H1 (cell line): ENCODE measurements at regions not wholly inside any gene's neighbourhood (a gene's known extent, or its start where the extent isn't known, plus 50 kb on each side); places are given as distances from the start of the nearest gene placed in this dataset.

Source experiments
- CTCF ChIA-PET: fragments of 300-600 bp; sonication (Branson Sonifier 250); formaldehyde crosslinking; loops from one replicate; lab custom pipeline; 2021; ENCODE audit not compliant: partially characterized antibody; lab: Charles Lee
- POLR2A ChIA-PET: fragments of 300-600 bp; sonication (Branson Sonifier 250); formaldehyde crosslinking; loops from one replicate; lab custom pipeline; 2021; ENCODE audit warnings: inconsistent platforms; ENCODE audit not compliant: partially characterized antibody; lab: Charles Lee
- DNase-seq, 2 experiments: peaks; one replicate each; pipeline versions ENCODE4 v3.0.0 to v3.0.0-alpha.2; 2010 to 2022; ENCODE audit warnings: low spot score in 2 of 2, low read depth in 1 of 2, mixed read lengths in 1 of 2
- FAIRE-seq: peaks from 2 replicates; lab custom pipeline; 2011; peaks lifted over from hg19 to GRCh38; lab: Jason Lieb, UNC
- H2AFZ ChIP-seq: 2 replicates; pipeline ENCODE4 v1.8.1; 2012; ENCODE audit warnings: low read length, inconsistent platforms
- H2AK5ac ChIP-seq: 2 replicates; pipeline ENCODE4 v1.6.1; 2013; ENCODE audit warnings: low read depth, low read length
- H2BK120ac ChIP-seq: replicated peaks from 2 replicates; pipeline ENCODE3; 2013; ENCODE audit warnings: low read depth, low read length, inconsistent platforms
- H2BK12ac ChIP-seq: 2 replicates; pipeline ENCODE4 v1.6.1; 2013; ENCODE audit warnings: low read depth, low read length
- H2BK15ac ChIP-seq: 2 replicates; pipeline ENCODE4 v1.6.1; 2013; ENCODE audit warnings: low read length
- H2BK20ac ChIP-seq: 2 replicates; pipeline ENCODE4 v1.6.1; 2013; ENCODE audit warnings: low read length
- H2BK5ac ChIP-seq: 2 replicates; pipeline ENCODE4 v1.6.1; 2013; ENCODE audit warnings: low read depth, low read length
- H3K14ac ChIP-seq: 2 replicates; pipeline ENCODE4 v1.6.1; 2013; ENCODE audit warnings: inconsistent platforms; ENCODE audit not compliant: insufficient read length
- H3K18ac ChIP-seq: 2 replicates; pipeline ENCODE4 v1.6.1; 2013; ENCODE audit warnings: low read length; ENCODE audit errors: extremely low read depth
- H3K23ac ChIP-seq: 2 replicates; pipeline ENCODE4 v1.6.1; 2013; ENCODE audit warnings: inconsistent platforms; ENCODE audit not compliant: insufficient read length
- H3K23me2 ChIP-seq: 2 replicates; pipeline ENCODE4 v1.6.1; 2013; ENCODE audit warnings: low read depth, low read length
- H3K27ac ChIP-seq: 2 replicates; pipeline ENCODE4 v1.6.1; 2011; ENCODE audit warnings: low read depth, low read length, inconsistent platforms
- H3K27me3 ChIP-seq, 4 experiments: replicated peaks in 1 of 4; 1 replicate in 1 of 4; 2 replicates in 3 of 4; pipeline versions ENCODE4 v1.6.1 to v1.8.1; 2011 to 2013; ENCODE audit warnings: low read length in 3 of 4, mild to moderate bottlenecking in 3 of 4, inconsistent platforms in 2 of 4, mixed read lengths in 2 of 4, moderate library complexity in 1 of 4; ENCODE audit not compliant: control insufficient read depth in 3 of 4, insufficient read depth in 3 of 4; ENCODE audit errors: extremely low read depth in 1 of 4
- H3K36me3 ChIP-seq, 4 experiments: 2 replicates each; pipeline versions ENCODE4 v1.6.1 to v1.8.1; 2011 to 2013; ENCODE audit warnings: mild to moderate bottlenecking in 4 of 4, low read length in 3 of 4, moderate library complexity in 2 of 4, control low read depth in 1 of 4, inconsistent platforms in 1 of 4; ENCODE audit not compliant: insufficient read depth in 4 of 4, control insufficient read depth in 2 of 4
- H3K4ac ChIP-seq: replicated peaks from 2 replicates; pipeline ENCODE3; 2013; ENCODE audit warnings: low read length, low read depth, mixed read lengths, inconsistent platforms; ENCODE audit not compliant: insufficient read length
- H3K4me1 ChIP-seq, 4 experiments: replicated peaks in 1 of 4; 1 replicate in 1 of 4; 2 replicates in 3 of 4; pipeline versions ENCODE4 v1.6.1 to v1.8.1; 2011 to 2013; ENCODE audit warnings: low read length in 3 of 4, inconsistent platforms in 2 of 4, mixed read lengths in 1 of 4; ENCODE audit not compliant: insufficient read depth in 4 of 4, control insufficient read depth in 3 of 4
- H3K4me2 ChIP-seq, 2 experiments: 2 replicates each; pipeline versions ENCODE4 v1.6.1 to v1.8.1; 2011 to 2013; ENCODE audit warnings: low read depth in 2 of 2, low read length in 2 of 2, control low read depth in 1 of 2, inconsistent platforms in 1 of 2, mild to moderate bottlenecking in 1 of 2; ENCODE audit not compliant: insufficient read depth in 1 of 2
- H3K4me3 ChIP-seq, 4 experiments: fragments of 200-600, 300-600 bp in 1 of 4; sonication (generic), shearing (Covaris generic), sonication (Bioruptor Twin) in 1 of 4; 2 replicates each; pipeline versions ENCODE4 v1.5.1 to v1.8.1; 2011 to 2016; ENCODE audit warnings: low read length in 4 of 4, low read depth in 3 of 4, control low read depth in 2 of 4, inconsistent platforms in 2 of 4, mild to moderate bottlenecking in 2 of 4, mixed read lengths in 1 of 4, moderate library complexity in 1 of 4; ENCODE audit not compliant: insufficient read depth in 2 of 4; ENCODE audit errors: extremely low read depth in 1 of 4
- H3K56ac ChIP-seq: replicated peaks from 2 replicates; pipeline ENCODE3; 2013; ENCODE audit warnings: low read depth, mild to moderate bottlenecking, mixed read lengths, low read length, inconsistent platforms; ENCODE audit not compliant: insufficient read length
- H3K79me1 ChIP-seq: 2 replicates; pipeline ENCODE4 v1.6.1; 2013; ENCODE audit warnings: low read depth, low read length, control low read depth
- H3K79me2 ChIP-seq, 2 experiments: 2 replicates each; pipeline versions ENCODE4 v1.6.1 to v1.8.1; 2012 to 2013; ENCODE audit warnings: low read length in 2 of 2, mild to moderate bottlenecking in 2 of 2, inconsistent platforms in 1 of 2; ENCODE audit not compliant: insufficient read depth in 2 of 2, control insufficient read depth in 1 of 2
- H3K9ac ChIP-seq, 4 experiments: replicated peaks in 1 of 4; 1 replicate in 1 of 4; 2 replicates in 3 of 4; pipeline versions ENCODE4 v1.6.1 to v1.8.1; 2011 to 2013; ENCODE audit warnings: low read depth in 3 of 4, low read length in 3 of 4, control low read depth in 2 of 4, mild to moderate bottlenecking in 2 of 4, moderate library complexity in 2 of 4, inconsistent platforms in 1 of 4; ENCODE audit errors: extremely low read depth in 1 of 4
- H3K9me3 ChIP-seq, 2 experiments: 2 replicates each; pipeline versions ENCODE4 v1.6.1 to v1.8.1; 2012 to 2013; ENCODE audit warnings: mild to moderate bottlenecking in 2 of 2, moderate library complexity in 2 of 2, control low read depth in 1 of 2, inconsistent platforms in 1 of 2, low read depth in 1 of 2, low read length in 1 of 2, mixed read lengths in 1 of 2; ENCODE audit not compliant: insufficient read depth in 2 of 2
- H4K20me1 ChIP-seq, 2 experiments: replicated peaks in 1 of 2; 2 replicates each; pipeline versions ENCODE3 to v1.8.1; 2011 to 2013; ENCODE audit warnings: inconsistent platforms in 2 of 2, low read length in 2 of 2, mild to moderate bottlenecking in 1 of 2; ENCODE audit not compliant: insufficient read depth in 2 of 2, control insufficient read depth in 1 of 2
- H4K5ac ChIP-seq: 2 replicates; pipeline ENCODE4 v1.6.1; 2013; ENCODE audit warnings: low read length, low read depth, mixed read lengths, inconsistent platforms; ENCODE audit not compliant: insufficient read length
- H4K8ac ChIP-seq: 2 replicates; pipeline ENCODE4 v1.8.0; 2013; ENCODE audit warnings: mild to moderate bottlenecking, moderate library complexity, low read length, inconsistent platforms; ENCODE audit not compliant: insufficient read depth; ENCODE audit errors: extremely low read depth
- H4K91ac ChIP-seq: replicated peaks from 2 replicates; pipeline ENCODE3; 2013; ENCODE audit warnings: low read length, mixed read lengths, inconsistent platforms; ENCODE audit not compliant: insufficient read length
- CREB1 ChIP-seq: IDR thresholded peaks from 2 replicates; pipeline ENCODE4 v1.6.1; 2012; ENCODE audit warnings: inconsistent platforms
- EZH2 ChIP-seq: fragments of 200-600 bp; sonication (generic); IDR thresholded peaks from 2 replicates; pipeline ENCODE4 v1.7.1; 2012; ENCODE audit warnings: low read depth, mild to moderate bottlenecking, moderate library complexity, low read length, inconsistent platforms; ENCODE audit not compliant: severe bottlenecking
- HDAC6 ChIP-seq: IDR thresholded peaks from one replicate; pipeline ENCODE4 v1.7.1; 2012; ENCODE audit warnings: low read depth, mild to moderate bottlenecking, inconsistent platforms, low read length, moderate library complexity
- KDM4A ChIP-seq: IDR thresholded peaks from one replicate; pipeline ENCODE4 v1.7.1; 2012; ENCODE audit warnings: low read depth, mild to moderate bottlenecking, moderate library complexity, low read length, inconsistent platforms; ENCODE audit not compliant: severe bottlenecking
- NANOG ChIP-seq: IDR thresholded peaks from 2 replicates; pipeline ENCODE4 v1.6.1; 2011; ENCODE audit warnings: low read length, low read depth, mild to moderate bottlenecking, inconsistent platforms; ENCODE audit not compliant: insufficient read depth, poor library complexity, severe bottlenecking
- NRF1 ChIP-seq: IDR thresholded peaks from 2 replicates; pipeline ENCODE4 v1.6.1; 2011; ENCODE audit warnings: mild to moderate bottlenecking, low read depth, low read length, improper control_type of control experiment
- POLR2A ChIP-seq, 2 experiments: IDR thresholded peaks; 1 replicate in 1 of 2; 2 replicates in 1 of 2; pipeline ENCODE4 v1.6.1; 2011; ENCODE audit warnings: low read depth in 2 of 2, low read length in 2 of 2, mild to moderate bottlenecking in 2 of 2; ENCODE audit errors: control extremely low read depth in 1 of 2
- POLR2AphosphoS5 ChIP-seq: IDR thresholded peaks from 2 replicates; pipeline ENCODE4 v1.6.1; 2011; ENCODE audit warnings: low read depth, low read length
- RXRA ChIP-seq: IDR thresholded peaks from 2 replicates; pipeline ENCODE4 v1.6.1; 2011; ENCODE audit warnings: low read depth, mild to moderate bottlenecking, low read length, moderate library complexity; ENCODE audit not compliant: insufficient read depth
- SP2 ChIP-seq: IDR thresholded peaks from 2 replicates; pipeline ENCODE4 v1.6.1; 2012; ENCODE audit warnings: mild to moderate bottlenecking, low read length, inconsistent platforms
- SRF ChIP-seq: IDR thresholded peaks from 2 replicates; pipeline ENCODE4 v1.6.1; 2011; ENCODE audit warnings: mild to moderate bottlenecking, low read depth, low read length, moderate library complexity
- ZNF274 ChIP-seq: IDR thresholded peaks from 2 replicates; pipeline ENCODE4 v1.7.0; 2012; ENCODE audit warnings: low read length, borderline replicate concordance; ENCODE audit errors: extremely low read depth
- WGBS, 2 experiments: shearing (Covaris generic) in 1 of 2; methylation state at CpG; one replicate each; pipeline versions ENCODE4 v1.1.6 to v1.1.7; 2013 to 2015; ENCODE audit warnings: low lambda C conversion rate in 2 of 2, mixed read lengths in 2 of 2, inconsistent platforms in 1 of 2, low coverage in 1 of 2, missing lambda C conversion rate in 1 of 2; ENCODE audit not compliant: insufficient replicate concordance in 2 of 2, insufficient coverage in 1 of 2, insufficient read length in 1 of 2; ENCODE audit errors: extremely low coverage in 1 of 2, missing lambda C conversion rate in 1 of 2; 5-methylcytosine and 5-hydroxymethylcytosine counted together
- TF ChIP-seq, protein P1 (sequence below): IDR thresholded peaks from 2 replicates; pipeline ENCODE4 v1.6.1; 2012; ENCODE audit warnings: inconsistent platforms

- no peak for TF ChIP-seq NANOG
- TF ChIP-seq HDAC6: no peak
- no peak for TF ChIP-seq CREB1
- TF ChIP-seq EZH2: no peak
- TF ChIP-seq, protein P1, sequence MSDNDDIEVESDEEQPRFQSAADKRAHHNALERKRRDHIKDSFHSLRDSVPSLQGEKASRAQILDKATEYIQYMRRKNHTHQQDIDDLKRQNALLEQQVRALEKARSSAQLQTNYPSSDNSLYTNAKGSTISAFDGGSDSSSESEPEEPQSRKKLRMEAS: no peak
- TF ChIP-seq NRF1: no peak
- no peak for TF ChIP-seq KDM4A
- TF ChIP-seq RXRA: no peak
- no peak for TF ChIP-seq SP2
- no peak for TF ChIP-seq SRF
- TF ChIP-seq ZNF274: no peak
- no peak for TF ChIP-seq POLR2AphosphoS5
- TF ChIP-seq POLR2A (IDR thresholded peaks at IDR 0.05; ENCODE audit: control extremely low read depth in 1 of 2, low read depth in 2 of 2, low read length in 2 of 2): no peak
- TF ChIP-seq, all 59 proteins: peak for 0
- H2BK12ac ChIP-seq: no peak overlapping the region
- ChIA-PET CTCF (no interaction called here), POLR2A (no interaction called here)
- H2AK5ac ChIP-seq: no peak overlapping the region
- H3K56ac ChIP-seq: no peak overlapping the region
- H2BK15ac ChIP-seq: no peak overlapping the region
- H3K4ac ChIP-seq: no peak overlapping the region
- H3K27ac ChIP-seq: no peak overlapping the region
- FAIRE-seq: no peak
- no peaks in the 10 kb centered on the region for H3K4me1 ChIP-seq
- H2AFZ ChIP-seq: no peak overlapping the region
- WGBS, 2 experiments: 97% methylated on average over 2 of the region's 2 CpGs; no CpG with 5 or more reads in 1 of the 2 experiments
- H3K4me2 ChIP-seq: no peak overlapping the region
- no peak overlapping the region for H3K9ac ChIP-seq
- no peak overlapping the region for H4K8ac ChIP-seq
- no peak overlapping the region for H3K18ac ChIP-seq
- DNase-seq: no peak
- H4K20me1 ChIP-seq: no peaks in the 10 kb centered on the region
- H3K79me2 ChIP-seq: no peaks in the 10 kb centered on the region
- H4K91ac ChIP-seq: no peak overlapping the region
- H3K23me2 ChIP-seq: no peaks in the 10 kb centered on the region
- no peaks in the 10 kb centered on the region for H3K36me3 ChIP-seq
- H2BK20ac ChIP-seq: no peak overlapping the region
- no peak overlapping the region for H2BK5ac ChIP-seq
- no peak overlapping the region for H3K14ac ChIP-seq
- H2BK120ac ChIP-seq: no peak overlapping the region
- no peak overlapping the region for H3K4me3 ChIP-seq
- no peaks in the 10 kb centered on the region for H3K27me3 ChIP-seq
- H3K9me3 ChIP-seq: no peaks in the 10 kb centered on the region
- H4K5ac ChIP-seq: no peak overlapping the region
- H3K79me1 ChIP-seq: no peaks in the 10 kb centered on the region
- H3K23ac ChIP-seq: no peak overlapping the region
These were observed 523.9 kb downstream of the SLC4A3 start for GRCh38 chr2:220151341-220151740.
